Activated T-cell treated with anti-CD3 and anti-CD28 coated beads, Interleukin-2, amount 50 U/mL, for 48 hours (primary cell): ENCODE measurements at regions not wholly inside any gene's neighbourhood (a gene's known extent, or its start where the extent isn't known, plus 50 kb on each side); places are given as distances from the start of the nearest gene placed in this dataset.

ENCODE experiments used
- DNase-seq, 2 experiments: peaks; one replicate each; pipeline ENCODE4 v3.0.0-alpha.2; 2020

- DNase-seq: no peak
Measured at GRCh38 chr6:48057601-48058000, 53.4 kb downstream of the PTCHD4 start.

- no peak for DNase-seq
Measured at GRCh38 chr6:48048451-48049146, 62.4 kb downstream of the PTCHD4 start.

GRCh38 chr6:48041894-48042293 is 69.1 kb downstream of the PTCHD4 start:
- DNase-seq: no peak

DNA sequence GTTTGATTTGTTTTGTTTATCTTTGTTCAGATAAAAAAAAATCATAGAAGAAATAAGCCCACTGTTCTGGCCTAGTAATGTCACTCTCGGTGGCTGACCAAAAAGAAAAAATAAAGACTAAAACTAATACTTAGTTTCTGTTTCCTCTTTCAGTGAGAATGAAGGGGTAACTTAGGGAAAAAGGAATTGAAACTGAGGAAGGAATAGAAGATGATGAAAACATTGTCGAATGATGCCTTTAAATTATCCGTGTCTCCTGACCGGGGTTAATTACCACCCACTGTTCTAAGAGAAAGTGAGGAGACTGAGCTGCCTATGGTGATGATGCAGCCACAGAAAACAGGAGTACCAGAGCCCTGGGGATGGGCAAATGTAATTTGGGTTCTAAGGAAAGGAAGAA is 73.1 kb downstream of the PTCHD4 start:
- no peak for DNase-seq

GRCh38 chr6:48036316-48036715 is 74.7 kb downstream of the PTCHD4 start:
- no peak for DNase-seq

DNA sequence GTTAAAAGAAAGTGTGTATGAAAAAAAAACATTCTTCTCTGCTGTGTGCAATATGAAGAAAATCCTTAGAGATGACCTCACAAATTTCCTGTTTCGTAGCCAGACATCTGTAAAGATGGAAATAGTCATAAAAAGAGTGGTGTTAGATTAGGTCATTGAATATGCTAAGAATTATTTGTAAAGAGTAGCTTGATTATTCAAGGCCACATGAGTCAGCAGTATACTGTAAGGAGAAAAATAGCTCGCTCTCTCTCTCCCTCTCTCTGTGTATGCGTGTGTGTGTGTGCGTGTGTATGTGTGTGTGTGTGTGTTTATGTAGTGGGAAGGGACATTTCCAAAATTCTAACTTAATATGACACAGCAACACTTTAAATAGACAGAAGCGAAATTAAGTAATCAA is 78.8 kb downstream of the PTCHD4 start:
- no peak for DNase-seq

GRCh38 chr6:48031711-48032110 is 79.3 kb downstream of the PTCHD4 start:
- no peak for DNase-seq

DNA sequence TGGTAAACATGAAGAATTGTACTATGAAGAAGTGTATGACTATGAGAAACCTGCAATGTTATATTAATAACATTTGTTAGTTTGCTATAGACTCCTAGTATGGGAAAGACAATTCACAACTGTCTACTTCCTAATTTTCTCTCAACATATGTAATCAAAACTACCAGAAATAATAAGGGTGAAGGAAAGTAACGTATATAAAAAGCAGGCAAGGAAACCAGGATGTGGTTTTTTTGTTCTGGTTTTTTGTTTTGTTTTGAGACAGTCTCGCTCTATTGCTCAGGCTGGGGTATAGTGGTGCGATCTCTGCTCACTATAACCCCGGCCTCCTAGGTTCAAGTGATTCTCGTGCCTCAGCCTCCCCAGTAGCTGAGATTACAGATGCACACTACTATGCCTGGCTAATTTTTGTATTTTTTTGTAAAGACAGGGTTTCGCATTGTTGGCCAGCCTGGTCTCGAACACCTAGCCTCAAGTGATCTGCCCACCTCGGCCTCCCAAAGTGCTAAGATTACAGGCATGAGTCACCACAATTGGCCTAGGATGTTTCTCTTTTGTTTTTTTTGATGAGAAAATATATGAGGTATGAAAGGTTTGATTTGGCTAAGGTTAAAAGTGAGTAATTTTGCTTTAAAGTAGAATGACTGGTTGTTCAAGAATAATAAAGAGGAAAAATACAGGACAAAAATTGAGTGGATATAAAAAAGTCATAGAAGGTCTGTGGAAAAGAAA is 83.1 kb downstream of the PTCHD4 start:
- peak in 1 of 2 experiments; percentile 14 for DNase-seq

GRCh38 chr6:48024956-48025355 is 86.0 kb downstream of the PTCHD4 start:
- no peak for DNase-seq

GRCh38 chr6:48021904-48022303 is 89.1 kb downstream of the PTCHD4 start:
- DNase-seq: no peak

GRCh38 chr6:48016020-48016755 is 94.8 kb downstream of the PTCHD4 start:
- no peak for DNase-seq

- no peak for DNase-seq
Measured at GRCh38 chr6:47992809-47993208, 118.2 kb downstream of the PTCHD4 start.

GRCh38 chr6:47983491-47983890 is 127.5 kb downstream of the PTCHD4 start:
- DNase-seq: no peak

GRCh38 chr6:47977314-47977713 is 133.7 kb downstream of the PTCHD4 start:
- DNase-seq: no peak

GRCh38 chr6:47974106-47974505 is 136.9 kb downstream of the PTCHD4 start:
- no peak for DNase-seq

- no peak for DNase-seq
Measured at GRCh38 chr6:47970826-47971225, 140.2 kb downstream of the PTCHD4 start.

- DNase-seq: no peak
Measured at GRCh38 chr6:47967843-47968242, 143.2 kb downstream of the PTCHD4 start.

- no peak for DNase-seq
Measured at GRCh38 chr6:47964969-47965368, 146.0 kb downstream of the PTCHD4 start.

DNA sequence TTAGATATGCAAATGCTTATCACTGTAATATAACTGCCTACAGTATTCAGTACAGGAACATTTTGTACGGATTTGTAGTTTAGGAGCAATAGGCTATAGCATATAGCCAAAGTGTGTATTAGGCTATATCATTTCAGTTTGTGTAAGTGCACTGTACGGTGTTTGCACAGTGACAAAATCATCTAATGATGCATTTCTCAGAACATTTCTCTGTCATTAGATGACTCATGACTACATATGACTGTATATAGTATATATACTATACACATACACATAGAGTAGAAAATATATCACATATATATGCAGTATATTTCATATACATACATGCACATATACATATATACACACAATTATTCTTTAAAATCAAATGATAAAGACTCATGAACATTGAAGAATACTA is 158.4 kb downstream of the PTCHD4 start:
- DNase-seq: no peak

GRCh38 chr6:47944846-47945245 is 163.0 kb downstream of the OPN5 start:
- DNase-seq: no peak

GRCh38 chr6:47938405-47938804 is 156.6 kb downstream of the OPN5 start:
- DNase-seq: no peak

DNA sequence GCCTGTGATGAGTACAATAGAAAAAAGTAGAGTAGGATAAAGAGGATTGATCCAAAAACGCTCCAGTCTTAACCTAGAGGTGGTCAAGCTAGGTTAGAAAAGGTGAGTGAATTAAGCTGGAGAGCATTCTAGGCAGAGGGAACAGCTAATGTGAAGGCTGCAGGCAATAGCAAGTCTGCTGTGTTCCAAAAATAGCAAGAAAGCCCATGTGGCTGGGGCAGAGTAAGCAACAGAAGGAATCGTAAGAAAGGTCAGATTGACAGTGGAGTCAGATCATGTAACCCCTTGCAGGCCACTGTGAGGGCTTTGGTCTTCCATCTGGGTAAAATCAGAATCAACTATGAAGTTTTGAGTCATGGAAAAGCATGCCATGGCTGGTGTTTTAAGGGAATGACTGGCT is 155.0 kb downstream of the OPN5 start:
- DNase-seq: no peak

DNA sequence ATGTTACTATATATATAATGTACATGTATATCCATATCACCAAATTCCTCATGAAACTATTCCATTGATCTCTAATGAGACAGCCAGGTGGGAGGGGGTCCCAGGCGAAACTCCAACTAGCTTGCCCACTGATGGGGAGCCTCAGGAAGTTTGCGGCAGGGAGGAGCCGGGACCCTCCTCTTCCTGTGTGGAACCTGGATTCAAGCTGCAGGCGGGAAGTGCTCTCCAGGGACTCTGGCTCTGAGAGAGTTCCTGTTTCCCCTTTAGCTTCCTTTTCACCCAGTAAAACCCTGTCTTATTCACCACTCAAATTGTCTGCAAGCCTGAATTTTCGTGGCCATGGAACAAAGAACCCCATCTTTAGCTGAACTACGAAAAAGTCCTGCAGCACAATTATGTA is 152.2 kb downstream of the OPN5 start:
- DNase-seq: no peak

DNA sequence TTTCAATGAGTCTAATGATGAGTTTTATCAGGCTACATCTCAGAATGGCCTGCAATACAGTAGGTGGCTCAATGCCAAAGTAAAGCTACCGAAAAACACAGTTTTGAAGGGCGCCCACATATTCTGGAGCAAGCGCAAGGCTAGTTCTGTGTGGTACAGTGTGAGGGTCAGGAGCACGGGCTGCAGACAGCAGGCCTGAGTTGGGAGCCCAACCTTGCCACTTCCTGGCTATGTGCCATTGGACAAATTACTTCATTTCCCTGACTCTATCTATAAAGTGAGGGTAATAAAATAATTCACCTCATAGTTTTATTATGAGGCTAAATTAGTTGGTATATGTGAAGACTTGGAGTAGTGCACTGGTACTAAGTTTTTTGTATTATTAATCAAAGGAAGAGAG is 150.7 kb downstream of the OPN5 start:
- DNase-seq: no peak
